ENCODE measurements at regions not wholly inside any gene's neighbourhood (a gene's known extent, or its start where the extent isn't known, plus 50 kb on each side); places are given as distances from the start of the nearest gene placed in this dataset.

DNA sequence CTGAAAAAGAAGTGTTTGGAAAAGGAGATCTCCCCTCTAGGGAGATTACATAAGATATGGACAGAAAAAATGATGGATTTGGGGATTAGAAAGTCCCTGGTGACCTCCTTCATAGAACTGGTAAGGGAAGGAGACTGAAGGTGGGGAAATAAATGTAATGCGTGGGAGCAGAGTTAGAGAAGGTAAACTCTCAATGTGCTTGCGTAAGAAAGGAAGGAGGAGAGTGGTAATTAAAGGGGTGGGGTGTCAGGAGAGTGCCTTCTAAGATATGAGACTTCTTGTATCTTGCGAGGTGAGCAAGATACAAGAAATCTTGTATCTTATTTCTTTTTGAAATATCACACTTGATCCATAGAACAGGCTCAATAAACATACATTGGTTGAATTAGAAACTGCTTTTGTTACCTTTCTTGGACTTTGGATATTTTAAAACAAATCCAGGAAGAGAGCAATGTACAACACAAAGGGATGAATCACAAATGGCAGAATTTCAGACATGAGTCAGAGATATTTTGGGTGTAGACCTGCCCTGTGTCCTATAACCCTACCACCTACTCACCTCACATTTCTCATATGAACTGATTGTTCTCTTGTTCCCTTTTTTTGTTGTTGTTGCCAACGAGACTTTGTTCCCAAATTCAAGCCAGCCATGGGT is 342.4 kb downstream of the INSIG2 start:
- TF ChIP-seq, protein P1, sequence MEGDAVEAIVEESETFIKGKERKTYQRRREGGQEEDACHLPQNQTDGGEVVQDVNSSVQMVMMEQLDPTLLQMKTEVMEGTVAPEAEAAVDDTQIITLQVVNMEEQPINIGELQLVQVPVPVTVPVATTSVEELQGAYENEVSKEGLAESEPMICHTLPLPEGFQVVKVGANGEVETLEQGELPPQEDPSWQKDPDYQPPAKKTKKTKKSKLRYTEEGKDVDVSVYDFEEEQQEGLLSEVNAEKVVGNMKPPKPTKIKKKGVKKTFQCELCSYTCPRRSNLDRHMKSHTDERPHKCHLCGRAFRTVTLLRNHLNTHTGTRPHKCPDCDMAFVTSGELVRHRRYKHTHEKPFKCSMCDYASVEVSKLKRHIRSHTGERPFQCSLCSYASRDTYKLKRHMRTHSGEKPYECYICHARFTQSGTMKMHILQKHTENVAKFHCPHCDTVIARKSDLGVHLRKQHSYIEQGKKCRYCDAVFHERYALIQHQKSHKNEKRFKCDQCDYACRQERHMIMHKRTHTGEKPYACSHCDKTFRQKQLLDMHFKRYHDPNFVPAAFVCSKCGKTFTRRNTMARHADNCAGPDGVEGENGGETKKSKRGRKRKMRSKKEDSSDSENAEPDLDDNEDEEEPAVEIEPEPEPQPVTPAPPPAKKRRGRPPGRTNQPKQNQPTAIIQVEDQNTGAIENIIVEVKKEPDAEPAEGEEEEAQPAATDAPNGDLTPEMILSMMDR (IDR thresholded peaks at IDR 0.05): no peak
- no peak for TF ChIP-seq EP300 (IDR thresholded peaks at IDR 0.05)

Data from esophagus muscularis mucosa (tissue), 3 donors.